Nephron (organoid): ENCODE measurements at regions not wholly inside any gene's neighbourhood (a gene's known extent, or its start where the extent isn't known, plus 50 kb on each side); places are given as distances from the start of the nearest gene placed in this dataset.
"Not testable (repeated sequence)": the region's sequence is repeated elsewhere in the genome, so short reads cannot be mapped to it uniquely, and the experiment has no call there.

Experiments used
- H3K27ac Mint-ChIP-seq, 3 experiments: 2 replicates each; pipeline ENCODE4 v1.8.0; 2020; ENCODE audit warnings: mixed read lengths in 3 of 3, mild to moderate bottlenecking in 2 of 3, moderate library complexity in 1 of 3
- H3K27me3 Mint-ChIP-seq: 2 replicates; pipeline ENCODE4 v1.8.0; 2021; ENCODE audit warnings: low read depth, mild to moderate bottlenecking, moderate library complexity, mixed read lengths
- H3K36me3 Mint-ChIP-seq: 2 replicates; pipeline ENCODE4 v1.8.0; 2020; ENCODE audit warnings: low read depth, mixed read lengths
- H3K4me1 Mint-ChIP-seq: 2 replicates; pipeline ENCODE4 v1.8.0; 2020; ENCODE audit warnings: mixed read lengths
- H3K4me3 Mint-ChIP-seq, 3 experiments: 2 replicates each; pipeline ENCODE4 v1.8.0; 2020; ENCODE audit warnings: mild to moderate bottlenecking in 3 of 3, mixed read lengths in 3 of 3, moderate library complexity in 2 of 3
- H3K9me3 Mint-ChIP-seq: 2 replicates; pipeline ENCODE4 v1.8.0; 2020; ENCODE audit warnings: mixed read lengths
- CTCF ChIP-seq, 3 experiments: fragments of 200-600 bp; sonication (generic); IDR thresholded peaks; one replicate each; pipeline ENCODE4 v1.5.0; 2021; ENCODE audit warnings: antibody characterized with exemption in 3 of 3; ENCODE audit not compliant: unreplicated experiment in 3 of 3

- TF ChIP-seq CTCF (IDR thresholded peaks at IDR 0.05; ENCODE audit: unreplicated experiment in 3 of 3): no peak
- Mint-ChIP-seq H3K4me1 (no peaks in the 10 kb centered on the region), H3K4me3 (no peak overlapping the region), H3K27me3 (peaks cover 27% of the 10 kb centered on the region), H3K9me3 (no peaks in the 10 kb centered on the region), H3K36me3 (peaks cover 4% of the 10 kb centered on the region), H3K27ac (no peak overlapping the region)
Measured at GRCh38 chr19:28703400-28703956, 509.5 kb downstream of the UQCRFS1 start.

GRCh38 chr19:28701491-28701890 is 511.5 kb downstream of the UQCRFS1 start:
- H3K9me3 Mint-ChIP-seq: no peaks in the 10 kb centered on the region
- no peaks in the 10 kb centered on the region for H3K4me1 Mint-ChIP-seq
- peaks cover 4% of the 10 kb centered on the region for H3K36me3 Mint-ChIP-seq
- TF ChIP-seq CTCF (IDR thresholded peaks at IDR 0.05; ENCODE audit: unreplicated experiment in 3 of 3): no peak
- no peak overlapping the region for H3K4me3 Mint-ChIP-seq
- no peak overlapping the region for H3K27ac Mint-ChIP-seq
- peaks cover 18% of the 10 kb centered on the region for H3K27me3 Mint-ChIP-seq

- TF ChIP-seq CTCF (IDR thresholded peaks at IDR 0.05; ENCODE audit: unreplicated experiment in 3 of 3): no peak
- H3K27ac Mint-ChIP-seq: no peak overlapping the region
- no peaks in the 10 kb centered on the region for H3K4me1 Mint-ChIP-seq
- H3K4me3 Mint-ChIP-seq: no peak overlapping the region
- no peaks in the 10 kb centered on the region for H3K9me3 Mint-ChIP-seq
- H3K36me3 Mint-ChIP-seq: peaks cover 4% of the 10 kb centered on the region
- H3K27me3 Mint-ChIP-seq: peaks cover 18% of the 10 kb centered on the region
Measured at GRCh38 chr19:28700176-28700575, 512.8 kb downstream of the UQCRFS1 start.

- no peaks in the 10 kb centered on the region for H3K36me3 Mint-ChIP-seq
- H3K27me3 Mint-ChIP-seq: peaks cover 12% of the 10 kb centered on the region
- no peak for TF ChIP-seq CTCF (IDR thresholded peaks at IDR 0.05; ENCODE audit: unreplicated experiment in 3 of 3)
- no peaks in the 10 kb centered on the region for H3K4me1 Mint-ChIP-seq
- no peaks in the 10 kb centered on the region for H3K9me3 Mint-ChIP-seq
- H3K27ac Mint-ChIP-seq: no peak overlapping the region
- no peak overlapping the region for H3K4me3 Mint-ChIP-seq
Measured at GRCh38 chr19:28697308-28697707, 515.6 kb downstream of the UQCRFS1 start.

- Mint-ChIP-seq H3K4me3 (no peak overlapping the region), H3K27me3 (peaks cover 4% of the 10 kb centered on the region), H3K9me3 (peaks cover 3% of the 10 kb centered on the region), H3K27ac (no peak overlapping the region), H3K4me1 (no peaks in the 10 kb centered on the region), H3K36me3 (no peaks in the 10 kb centered on the region)
- no peak for TF ChIP-seq CTCF (IDR thresholded peaks at IDR 0.05; ENCODE audit: unreplicated experiment in 3 of 3)
Measured at GRCh38 chr19:28694812-28695211, 518.1 kb downstream of the UQCRFS1 start.

- no peaks in the 10 kb centered on the region for H3K36me3 Mint-ChIP-seq
- H3K4me3 Mint-ChIP-seq: no peak overlapping the region
Measured at GRCh38 chr19:28691683-28692082, 521.3 kb downstream of the UQCRFS1 start.

GRCh38 chr19:28689464-28689863 is 523.5 kb downstream of the UQCRFS1 start:
- H3K36me3 Mint-ChIP-seq, H3K9me3 Mint-ChIP-seq, H3K4me1 Mint-ChIP-seq, H3K27ac Mint-ChIP-seq, H3K27me3 Mint-ChIP-seq, H3K4me3 Mint-ChIP-seq: not testable (repeated sequence)

More at GRCh38 chr19:28691683-28692082, 521.3 kb downstream of the UQCRFS1 start:
- Mint-ChIP-seq H3K4me1 (no peaks in the 10 kb centered on the region), H3K27ac (no peak overlapping the region), H3K9me3 (peaks cover 3% of the 10 kb centered on the region), H3K27me3 (no peaks in the 10 kb centered on the region)
- TF ChIP-seq CTCF (IDR thresholded peaks at IDR 0.05; ENCODE audit: unreplicated experiment in 3 of 3): no peak
